ENCODE measurements at regions not wholly inside any gene's neighbourhood (a gene's known extent, or its start where the extent isn't known, plus 50 kb on each side); places are given as distances from the start of the nearest gene placed in this dataset.

- Histone ChIP-seq H3K4ac (ENCODE audit: low read depth, low read length) (no peak overlapping the region), H3K27ac (ENCODE audit: low read depth, low read length) (no peak overlapping the region), H2BK5ac (ENCODE audit: low read length) (no peak overlapping the region), H3K18ac (ENCODE audit: low read length) (no peak overlapping the region), H3K23ac (ENCODE audit: low read length) (no peak overlapping the region), H4K5ac (ENCODE audit: low read length) (no peak overlapping the region), H2BK15ac (replicated peaks; ENCODE audit: low read depth) (no peak overlapping the region), H3K56ac (ENCODE audit: low read length) (no peak overlapping the region), H4K8ac (ENCODE audit: low read depth, low read length) (no peak overlapping the region), H3K79me2 (ENCODE audit: control insufficient read depth, insufficient read depth, low read length) (no peaks in the 10 kb centered on the region), H2BK120ac (ENCODE audit: low read depth, low read length) (no peak overlapping the region), H2AK5ac (ENCODE audit: low read length) (no peak overlapping the region), H3K27me3 (ENCODE audit: insufficient read depth, low read length, poor library complexity) (no peaks in the 10 kb centered on the region), H3K9ac (ENCODE audit: low read length) (no peak overlapping the region), H3K4me2 (ENCODE audit: low read length) (no peak overlapping the region), H3K79me1 (ENCODE audit: low read length) (no peaks in the 10 kb centered on the region), H3K4me3 (ENCODE audit: low read length) (no peak overlapping the region), H3K4me1 (ENCODE audit: control insufficient read depth, low read depth, low read length) (no peaks in the 10 kb centered on the region), H3K36me3 (ENCODE audit: control insufficient read depth, insufficient read depth, low read length) (no peaks in the 10 kb centered on the region)
- no peak for DNase-seq
Observed at GRCh38 chr4:135207531-135207930, 1005.9 kb upstream of the PABPC4L start.

- Histone ChIP-seq H2AK5ac (ENCODE audit: low read length) (no peak overlapping the region), H3K56ac (ENCODE audit: low read length) (no peak overlapping the region), H3K4me3 (ENCODE audit: low read length) (no peak overlapping the region), H2BK120ac (ENCODE audit: low read depth, low read length) (no peak overlapping the region), H3K36me3 (ENCODE audit: control insufficient read depth, insufficient read depth, low read length) (no peaks in the 10 kb centered on the region), H3K4me2 (ENCODE audit: low read length) (no peak overlapping the region), H2BK5ac (ENCODE audit: low read length) (no peak overlapping the region), H3K4ac (ENCODE audit: low read depth, low read length) (no peak overlapping the region), H3K27ac (ENCODE audit: low read depth, low read length) (no peak overlapping the region), H2BK15ac (replicated peaks; ENCODE audit: low read depth) (no peak overlapping the region), H3K4me1 (ENCODE audit: control insufficient read depth, low read depth, low read length) (no peaks in the 10 kb centered on the region), H3K27me3 (ENCODE audit: insufficient read depth, low read length, poor library complexity) (no peaks in the 10 kb centered on the region), H3K18ac (ENCODE audit: low read length) (no peak overlapping the region), H3K79me1 (ENCODE audit: low read length) (no peaks in the 10 kb centered on the region), H3K79me2 (ENCODE audit: control insufficient read depth, insufficient read depth, low read length) (no peaks in the 10 kb centered on the region), H4K5ac (ENCODE audit: low read length) (no peak overlapping the region), H3K23ac (ENCODE audit: low read length) (no peak overlapping the region), H3K9ac (ENCODE audit: low read length) (no peak overlapping the region), H4K8ac (ENCODE audit: low read depth, low read length) (no peak overlapping the region)
- WGBS (ENCODE audit: extremely low coverage, insufficient coverage, low lambda C conversion rate): no CpG with 5 or more reads among the region's 3 CpGs
- DNase-seq: peak; percentile 26
Observed at GRCh38 chr4:135204311-135204710, 1002.7 kb upstream of the PABPC4L start.

GRCh38 chr4:135201081-135201480 lies 999.5 kb upstream of the PABPC4L start:
- Histone ChIP-seq H3K23ac (ENCODE audit: low read length) (no peak overlapping the region), H3K18ac (ENCODE audit: low read length) (no peak overlapping the region), H2BK5ac (ENCODE audit: low read length) (no peak overlapping the region), H3K56ac (ENCODE audit: low read length) (no peak overlapping the region), H3K4me3 (ENCODE audit: low read length) (no peak overlapping the region), H4K5ac (ENCODE audit: low read length) (no peak overlapping the region), H3K79me1 (ENCODE audit: low read length) (no peaks in the 10 kb centered on the region), H3K27ac (ENCODE audit: low read depth, low read length) (no peak overlapping the region), H3K27me3 (ENCODE audit: insufficient read depth, low read length, poor library complexity) (no peaks in the 10 kb centered on the region), H2AK5ac (ENCODE audit: low read length) (no peak overlapping the region), H3K4me2 (ENCODE audit: low read length) (no peak overlapping the region), H3K36me3 (ENCODE audit: control insufficient read depth, insufficient read depth, low read length) (no peaks in the 10 kb centered on the region), H2BK15ac (replicated peaks; ENCODE audit: low read depth) (no peak overlapping the region), H3K9ac (ENCODE audit: low read length) (no peak overlapping the region), H2BK120ac (ENCODE audit: low read depth, low read length) (no peak overlapping the region), H3K4ac (ENCODE audit: low read depth, low read length) (no peak overlapping the region), H4K8ac (ENCODE audit: low read depth, low read length) (no peak overlapping the region), H3K79me2 (ENCODE audit: control insufficient read depth, insufficient read depth, low read length) (no peaks in the 10 kb centered on the region), H3K4me1 (ENCODE audit: control insufficient read depth, low read depth, low read length) (no peaks in the 10 kb centered on the region)
- WGBS (ENCODE audit: extremely low coverage, insufficient coverage, low lambda C conversion rate): 100% methylated on average over 2 of the region's 5 CpGs
- no peak for DNase-seq

- H3K18ac ChIP-seq (ENCODE audit: low read length): no peak overlapping the region
- H3K4ac ChIP-seq (ENCODE audit: low read depth, low read length): no peak overlapping the region
- H3K4me3 ChIP-seq (ENCODE audit: low read length): no peak overlapping the region
- H3K36me3 ChIP-seq (ENCODE audit: control insufficient read depth, insufficient read depth, low read length): no peaks in the 10 kb centered on the region
- H2BK5ac ChIP-seq (ENCODE audit: low read length): no peak overlapping the region
- H3K23ac ChIP-seq (ENCODE audit: low read length): no peak overlapping the region
- no peak overlapping the region for H4K5ac ChIP-seq (ENCODE audit: low read length)
- H3K79me1 ChIP-seq (ENCODE audit: low read length): no peaks in the 10 kb centered on the region
- H3K4me2 ChIP-seq (ENCODE audit: low read length): no peak overlapping the region
- no peaks in the 10 kb centered on the region for H3K27me3 ChIP-seq (ENCODE audit: insufficient read depth, low read length, poor library complexity)
- H2AK5ac ChIP-seq (ENCODE audit: low read length): no peak overlapping the region
- H4K8ac ChIP-seq (ENCODE audit: low read depth, low read length): no peak overlapping the region
- no CpG with 5 or more reads among the region's 1 CpG for WGBS (ENCODE audit: extremely low coverage, insufficient coverage, low lambda C conversion rate)
- H3K27ac ChIP-seq (ENCODE audit: low read depth, low read length): no peak overlapping the region
- H2BK120ac ChIP-seq (ENCODE audit: low read depth, low read length): no peak overlapping the region
- no peak overlapping the region for H3K56ac ChIP-seq (ENCODE audit: low read length)
- no peak overlapping the region for H3K9ac ChIP-seq (ENCODE audit: low read length)
- no peak overlapping the region for H2BK15ac ChIP-seq (replicated peaks; ENCODE audit: low read depth)
- H3K79me2 ChIP-seq (ENCODE audit: control insufficient read depth, insufficient read depth, low read length): no peaks in the 10 kb centered on the region
- no peak for DNase-seq
- H3K4me1 ChIP-seq (ENCODE audit: control insufficient read depth, low read depth, low read length): no peaks in the 10 kb centered on the region
Observed at GRCh38 chr4:135197641-135198040, 996.1 kb upstream of the PABPC4L start.

- Histone ChIP-seq H3K56ac (ENCODE audit: low read length) (no peak overlapping the region), H3K23ac (ENCODE audit: low read length) (no peak overlapping the region), H3K4ac (ENCODE audit: low read depth, low read length) (no peak overlapping the region), H3K4me3 (ENCODE audit: low read length) (no peak overlapping the region), H3K4me1 (ENCODE audit: control insufficient read depth, low read depth, low read length) (no peaks in the 10 kb centered on the region), H4K5ac (ENCODE audit: low read length) (no peak overlapping the region), H2BK15ac (replicated peaks; ENCODE audit: low read depth) (no peak overlapping the region), H3K4me2 (ENCODE audit: low read length) (no peak overlapping the region), H2BK5ac (ENCODE audit: low read length) (no peak overlapping the region), H3K27ac (ENCODE audit: low read depth, low read length) (no peak overlapping the region), H4K8ac (ENCODE audit: low read depth, low read length) (no peak overlapping the region), H3K9ac (ENCODE audit: low read length) (no peak overlapping the region), H3K18ac (ENCODE audit: low read length) (no peak overlapping the region), H3K27me3 (ENCODE audit: insufficient read depth, low read length, poor library complexity) (no peaks in the 10 kb centered on the region), H3K79me1 (ENCODE audit: low read length) (no peaks in the 10 kb centered on the region), H3K79me2 (ENCODE audit: control insufficient read depth, insufficient read depth, low read length) (no peaks in the 10 kb centered on the region), H2AK5ac (ENCODE audit: low read length) (no peak overlapping the region), H2BK120ac (ENCODE audit: low read depth, low read length) (no peak overlapping the region), H3K36me3 (ENCODE audit: control insufficient read depth, insufficient read depth, low read length) (no peaks in the 10 kb centered on the region)
- DNase-seq: no peak
- no CpG with 5 or more reads among the region's 1 CpG for WGBS (ENCODE audit: extremely low coverage, insufficient coverage, low lambda C conversion rate)
Observed at GRCh38 chr4:135194477-135194876, 992.9 kb upstream of the PABPC4L start.

GRCh38 chr4:135192751-135193535 lies 991.4 kb upstream of the PABPC4L start:
- no peaks in the 10 kb centered on the region for H3K27me3 ChIP-seq (ENCODE audit: insufficient read depth, low read length, poor library complexity)
- H3K56ac ChIP-seq (ENCODE audit: low read length): no peak overlapping the region
- H4K8ac ChIP-seq (ENCODE audit: low read depth, low read length): no peak overlapping the region
- H2BK15ac ChIP-seq (replicated peaks; ENCODE audit: low read depth): no peak overlapping the region
- H2BK5ac ChIP-seq (ENCODE audit: low read length): no peak overlapping the region
- no peak overlapping the region for H3K4ac ChIP-seq (ENCODE audit: low read depth, low read length)
- H3K4me3 ChIP-seq (ENCODE audit: low read length): no peak overlapping the region
- WGBS (ENCODE audit: extremely low coverage, insufficient coverage, low lambda C conversion rate): no CpG with 5 or more reads among the region's 2 CpGs
- no peak for DNase-seq
- H3K9ac ChIP-seq (ENCODE audit: low read length): no peak overlapping the region
- H3K79me1 ChIP-seq (ENCODE audit: low read length): no peaks in the 10 kb centered on the region
- no peak overlapping the region for H3K23ac ChIP-seq (ENCODE audit: low read length)
- H2AK5ac ChIP-seq (ENCODE audit: low read length): no peak overlapping the region
- no peak overlapping the region for H2BK120ac ChIP-seq (ENCODE audit: low read depth, low read length)
- no peak overlapping the region for H3K27ac ChIP-seq (ENCODE audit: low read depth, low read length)
- H3K18ac ChIP-seq (ENCODE audit: low read length): no peak overlapping the region
- no peak overlapping the region for H3K4me2 ChIP-seq (ENCODE audit: low read length)
- H3K4me1 ChIP-seq (ENCODE audit: control insufficient read depth, low read depth, low read length): no peaks in the 10 kb centered on the region
- no peaks in the 10 kb centered on the region for H3K79me2 ChIP-seq (ENCODE audit: control insufficient read depth, insufficient read depth, low read length)
- H4K5ac ChIP-seq (ENCODE audit: low read length): no peak overlapping the region
- H3K36me3 ChIP-seq (ENCODE audit: control insufficient read depth, insufficient read depth, low read length): no peaks in the 10 kb centered on the region
